ENCODE measurements at regions not wholly inside any gene's neighbourhood (a gene's known extent, or its start where the extent isn't known, plus 50 kb on each side); places are given as distances from the start of the nearest gene placed in this dataset.

DNA sequence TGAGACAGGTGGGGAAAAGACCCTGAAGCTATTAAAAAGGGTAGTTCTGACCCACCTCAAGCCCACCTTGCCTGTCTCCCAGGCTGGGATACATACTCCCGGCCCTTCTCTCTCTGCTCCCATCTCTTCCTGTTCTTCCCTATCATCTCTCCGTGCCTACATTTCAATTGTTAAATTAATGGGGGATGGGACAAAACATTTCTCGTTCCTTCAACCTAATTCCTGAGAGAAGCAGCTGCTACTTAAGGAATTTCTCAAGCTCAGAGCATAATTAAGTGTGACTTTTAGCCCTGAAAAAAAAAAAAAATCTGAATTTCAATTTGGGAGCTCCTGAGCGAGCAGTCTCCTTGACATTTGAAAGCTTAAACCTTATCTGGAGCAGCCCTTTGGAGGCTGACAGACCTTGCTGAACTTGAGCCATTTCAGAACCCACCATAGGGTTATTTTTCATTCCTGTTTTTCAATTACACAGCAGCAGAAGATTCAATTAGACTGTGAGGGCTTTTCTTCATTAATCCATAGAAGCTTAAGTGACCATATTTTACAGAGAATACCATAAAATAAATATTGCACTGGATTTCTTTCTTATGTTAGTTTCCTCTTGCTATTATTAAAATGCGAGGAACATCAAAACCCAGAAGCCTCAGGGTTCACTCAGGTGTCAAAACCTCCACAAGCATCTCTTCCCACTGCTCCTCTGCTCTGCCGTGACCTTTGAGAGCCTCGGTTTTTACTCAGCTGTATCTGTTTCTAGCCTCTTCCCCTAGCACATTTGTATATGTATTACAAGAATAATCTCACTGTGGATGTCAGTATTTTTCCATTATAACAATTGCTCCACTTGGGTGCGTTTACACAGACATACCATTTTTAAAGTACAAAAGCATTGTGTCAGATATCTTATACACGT, 125.7 kb downstream of the B3GNT2 start (continued):
- TF ChIP-seq, protein P1, sequence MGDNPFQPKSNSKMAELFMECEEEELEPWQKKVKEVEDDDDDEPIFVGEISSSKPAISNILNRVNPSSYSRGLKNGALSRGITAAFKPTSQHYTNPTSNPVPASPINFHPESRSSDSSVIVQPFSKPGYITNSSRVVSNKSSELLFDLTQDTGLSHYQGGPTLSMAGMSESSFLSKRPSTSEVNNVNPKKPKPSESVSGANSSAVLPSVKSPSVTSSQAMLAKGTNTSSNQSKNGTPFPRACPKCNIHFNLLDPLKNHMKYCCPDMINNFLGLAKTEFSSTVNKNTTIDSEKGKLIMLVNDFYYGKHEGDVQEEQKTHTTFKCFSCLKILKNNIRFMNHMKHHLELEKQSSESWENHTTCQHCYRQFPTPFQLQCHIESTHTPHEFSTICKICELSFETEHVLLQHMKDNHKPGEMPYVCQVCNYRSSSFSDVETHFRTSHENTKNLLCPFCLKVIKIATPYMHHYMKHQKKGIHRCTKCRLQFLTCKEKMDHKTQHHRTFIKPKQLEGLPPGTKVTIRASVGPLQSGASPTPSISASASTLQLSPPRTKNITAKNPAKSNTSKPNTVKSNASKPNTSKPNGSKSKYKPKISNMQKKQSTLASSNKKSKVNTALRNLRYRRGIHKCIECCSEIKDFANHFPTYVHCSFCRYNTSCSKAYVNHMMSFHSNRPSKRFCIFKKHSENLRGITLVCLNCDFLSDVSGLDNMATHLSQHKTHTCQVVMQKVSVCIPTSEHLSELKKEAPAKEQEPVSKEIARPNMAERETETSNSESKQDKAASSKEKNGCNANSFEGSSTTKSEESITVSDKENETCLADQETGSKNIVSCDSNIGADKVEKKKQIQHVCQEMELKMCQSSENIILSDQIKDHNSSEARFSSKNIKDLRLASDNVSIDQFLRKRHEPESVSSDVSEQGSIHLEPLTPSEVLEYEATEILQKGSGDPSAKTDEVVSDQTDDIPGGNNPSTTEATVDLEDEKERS (tag by site-specific recombination; IDR thresholded peaks at IDR 0.05): no peak

DNA sequence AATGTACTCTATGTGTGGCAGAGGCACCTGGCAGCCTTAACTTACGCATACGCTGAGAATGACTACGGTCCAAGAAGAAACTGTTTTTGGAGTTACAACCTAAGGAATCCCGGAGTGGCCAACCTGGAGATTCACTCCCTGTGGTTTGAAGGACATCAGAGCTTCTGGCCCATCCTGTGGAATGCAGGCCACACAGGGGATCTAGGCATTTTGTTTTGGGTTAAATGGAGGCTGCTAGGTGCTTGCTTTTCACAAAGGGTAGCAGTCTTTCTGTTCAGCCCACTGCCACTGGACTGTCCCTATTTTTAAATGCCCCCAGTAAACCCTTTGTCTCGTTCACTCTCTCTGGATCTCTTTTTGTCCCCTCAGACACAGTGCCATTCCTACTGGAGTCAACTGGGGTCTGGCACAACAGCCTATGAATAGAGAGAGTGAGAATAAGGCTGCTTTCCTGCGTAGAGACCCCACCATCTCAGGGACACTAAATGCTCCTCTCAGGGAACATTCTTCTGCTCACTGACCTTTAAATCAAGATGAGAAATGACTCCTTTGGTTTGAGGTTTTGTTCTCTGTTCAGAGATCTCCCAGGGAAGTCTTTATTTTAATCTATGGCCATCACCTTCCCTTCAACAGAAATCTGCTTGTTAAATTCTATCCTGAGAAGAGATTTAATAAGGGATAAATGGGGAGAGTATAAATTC, 124.9 kb downstream of the B3GNT2 start:
- Histone ChIP-seq H3K9me3 (ENCODE audit: control insufficient read depth, insufficient read depth, low read depth, low read length) (no peaks in the 10 kb centered on the region), H3K27ac (ENCODE audit: extremely low read depth, low read depth, low read length) (no peak overlapping the region), H3K36me3 (ENCODE audit: control insufficient read depth in 2 of 2, insufficient read depth in 1 of 2, low read length in 2 of 2) (no peaks in the 10 kb centered on the region), H3K4me1 (ENCODE audit: control insufficient read depth, insufficient read depth, low read length) (no peaks in the 10 kb centered on the region), H3K4me3 (ENCODE audit: low read depth, low read length) (no peak overlapping the region)
- ChIA-PET POLR2A (no interaction called here), CTCF (interaction anchor here (0.6 kb wide), 1 partner anchor 325 kb away, joined by 3 read pairs; no protein-coding TSS in a partner anchor)
- TF ChIP-seq ZNF596 (tag by site-specific recombination; IDR thresholded peaks at IDR 0.05) (no peak), ZNF777 (tag by site-specific recombination; IDR thresholded peaks at IDR 0.05; ENCODE audit: borderline replicate concordance) (no peak), SCRT1 (tag by site-specific recombination; IDR thresholded peaks at IDR 0.05; ENCODE audit: borderline replicate concordance) (no peak), ZNF561 (tag by site-specific recombination; IDR thresholded peaks at IDR 0.05; ENCODE audit: borderline replicate concordance) (no peak), ZNF19 (tag by site-specific recombination; IDR thresholded peaks at IDR 0.05; ENCODE audit: low read depth) (no peak), ZNF837 (tag by site-specific recombination; IDR thresholded peaks at IDR 0.05) (no peak), ZIC2 (tag by site-specific recombination; IDR thresholded peaks at IDR 0.05) (no peak), ZEB2 (tag by site-specific recombination; IDR thresholded peaks at IDR 0.05) (no peak)
- TF ChIP-seq, protein P2, sequence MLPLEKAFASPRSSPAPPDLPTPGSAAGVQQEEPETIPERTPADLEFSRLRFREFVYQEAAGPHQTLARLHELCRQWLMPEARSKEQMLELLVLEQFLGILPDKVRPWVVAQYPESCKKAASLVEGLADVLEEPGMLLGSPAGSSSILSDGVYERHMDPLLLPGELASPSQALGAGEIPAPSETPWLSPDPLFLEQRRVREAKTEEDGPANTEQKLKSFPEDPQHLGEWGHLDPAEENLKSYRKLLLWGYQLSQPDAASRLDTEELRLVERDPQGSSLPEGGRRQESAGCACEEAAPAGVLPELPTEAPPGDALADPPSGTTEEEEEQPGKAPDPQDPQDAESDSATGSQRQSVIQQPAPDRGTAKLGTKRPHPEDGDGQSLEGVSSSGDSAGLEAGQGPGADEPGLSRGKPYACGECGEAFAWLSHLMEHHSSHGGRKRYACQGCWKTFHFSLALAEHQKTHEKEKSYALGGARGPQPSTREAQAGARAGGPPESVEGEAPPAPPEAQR (tag by site-specific recombination; IDR thresholded peaks at IDR 0.05): no peak
- TF ChIP-seq, protein P3, sequence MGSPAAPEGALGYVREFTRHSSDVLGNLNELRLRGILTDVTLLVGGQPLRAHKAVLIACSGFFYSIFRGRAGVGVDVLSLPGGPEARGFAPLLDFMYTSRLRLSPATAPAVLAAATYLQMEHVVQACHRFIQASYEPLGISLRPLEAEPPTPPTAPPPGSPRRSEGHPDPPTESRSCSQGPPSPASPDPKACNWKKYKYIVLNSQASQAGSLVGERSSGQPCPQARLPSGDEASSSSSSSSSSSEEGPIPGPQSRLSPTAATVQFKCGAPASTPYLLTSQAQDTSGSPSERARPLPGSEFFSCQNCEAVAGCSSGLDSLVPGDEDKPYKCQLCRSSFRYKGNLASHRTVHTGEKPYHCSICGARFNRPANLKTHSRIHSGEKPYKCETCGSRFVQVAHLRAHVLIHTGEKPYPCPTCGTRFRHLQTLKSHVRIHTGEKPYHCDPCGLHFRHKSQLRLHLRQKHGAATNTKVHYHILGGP (tag by site-specific recombination; IDR thresholded peaks at IDR 0.05): no peak
- TF ChIP-seq, protein P4, sequence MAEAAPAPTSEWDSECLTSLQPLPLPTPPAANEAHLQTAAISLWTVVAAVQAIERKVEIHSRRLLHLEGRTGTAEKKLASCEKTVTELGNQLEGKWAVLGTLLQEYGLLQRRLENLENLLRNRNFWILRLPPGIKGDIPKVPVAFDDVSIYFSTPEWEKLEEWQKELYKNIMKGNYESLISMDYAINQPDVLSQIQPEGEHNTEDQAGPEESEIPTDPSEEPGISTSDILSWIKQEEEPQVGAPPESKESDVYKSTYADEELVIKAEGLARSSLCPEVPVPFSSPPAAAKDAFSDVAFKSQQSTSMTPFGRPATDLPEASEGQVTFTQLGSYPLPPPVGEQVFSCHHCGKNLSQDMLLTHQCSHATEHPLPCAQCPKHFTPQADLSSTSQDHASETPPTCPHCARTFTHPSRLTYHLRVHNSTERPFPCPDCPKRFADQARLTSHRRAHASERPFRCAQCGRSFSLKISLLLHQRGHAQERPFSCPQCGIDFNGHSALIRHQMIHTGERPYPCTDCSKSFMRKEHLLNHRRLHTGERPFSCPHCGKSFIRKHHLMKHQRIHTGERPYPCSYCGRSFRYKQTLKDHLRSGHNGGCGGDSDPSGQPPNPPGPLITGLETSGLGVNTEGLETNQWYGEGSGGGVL (tag by site-specific recombination; IDR thresholded peaks at IDR 0.05): no peak
- TF ChIP-seq, protein P5, sequence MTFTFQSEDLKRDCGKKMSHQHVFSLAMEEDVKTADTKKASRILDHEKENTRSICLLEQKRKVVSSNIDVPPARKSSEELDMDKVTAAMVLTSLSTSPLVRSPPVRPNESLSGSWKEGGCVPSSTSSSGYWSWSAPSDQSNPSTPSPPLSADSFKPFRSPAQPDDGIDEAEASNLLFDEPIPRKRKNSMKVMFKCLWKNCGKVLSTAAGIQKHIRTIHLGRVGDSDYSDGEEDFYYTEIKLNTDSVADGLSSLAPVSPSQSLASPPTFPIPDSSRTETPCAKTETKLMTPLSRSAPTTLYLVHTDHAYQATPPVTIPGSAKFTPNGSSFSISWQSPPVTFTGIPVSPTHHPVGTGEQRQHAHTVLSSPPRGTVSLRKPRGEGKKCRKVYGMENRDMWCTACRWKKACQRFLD (tag by site-specific recombination; IDR thresholded peaks at IDR 0.05): no peak
- TF ChIP-seq, protein P6, sequence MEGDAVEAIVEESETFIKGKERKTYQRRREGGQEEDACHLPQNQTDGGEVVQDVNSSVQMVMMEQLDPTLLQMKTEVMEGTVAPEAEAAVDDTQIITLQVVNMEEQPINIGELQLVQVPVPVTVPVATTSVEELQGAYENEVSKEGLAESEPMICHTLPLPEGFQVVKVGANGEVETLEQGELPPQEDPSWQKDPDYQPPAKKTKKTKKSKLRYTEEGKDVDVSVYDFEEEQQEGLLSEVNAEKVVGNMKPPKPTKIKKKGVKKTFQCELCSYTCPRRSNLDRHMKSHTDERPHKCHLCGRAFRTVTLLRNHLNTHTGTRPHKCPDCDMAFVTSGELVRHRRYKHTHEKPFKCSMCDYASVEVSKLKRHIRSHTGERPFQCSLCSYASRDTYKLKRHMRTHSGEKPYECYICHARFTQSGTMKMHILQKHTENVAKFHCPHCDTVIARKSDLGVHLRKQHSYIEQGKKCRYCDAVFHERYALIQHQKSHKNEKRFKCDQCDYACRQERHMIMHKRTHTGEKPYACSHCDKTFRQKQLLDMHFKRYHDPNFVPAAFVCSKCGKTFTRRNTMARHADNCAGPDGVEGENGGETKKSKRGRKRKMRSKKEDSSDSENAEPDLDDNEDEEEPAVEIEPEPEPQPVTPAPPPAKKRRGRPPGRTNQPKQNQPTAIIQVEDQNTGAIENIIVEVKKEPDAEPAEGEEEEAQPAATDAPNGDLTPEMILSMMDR (tag by site-specific recombination; IDR thresholded peaks at IDR 0.05): no peak
- TF ChIP-seq, protein P7, sequence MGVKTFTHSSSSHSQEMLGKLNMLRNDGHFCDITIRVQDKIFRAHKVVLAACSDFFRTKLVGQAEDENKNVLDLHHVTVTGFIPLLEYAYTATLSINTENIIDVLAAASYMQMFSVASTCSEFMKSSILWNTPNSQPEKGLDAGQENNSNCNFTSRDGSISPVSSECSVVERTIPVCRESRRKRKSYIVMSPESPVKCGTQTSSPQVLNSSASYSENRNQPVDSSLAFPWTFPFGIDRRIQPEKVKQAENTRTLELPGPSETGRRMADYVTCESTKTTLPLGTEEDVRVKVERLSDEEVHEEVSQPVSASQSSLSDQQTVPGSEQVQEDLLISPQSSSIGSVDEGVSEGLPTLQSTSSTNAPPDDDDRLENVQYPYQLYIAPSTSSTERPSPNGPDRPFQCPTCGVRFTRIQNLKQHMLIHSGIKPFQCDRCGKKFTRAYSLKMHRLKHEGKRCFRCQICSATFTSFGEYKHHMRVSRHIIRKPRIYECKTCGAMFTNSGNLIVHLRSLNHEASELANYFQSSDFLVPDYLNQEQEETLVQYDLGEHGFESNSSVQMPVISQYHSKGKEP (tag by site-specific recombination; IDR thresholded peaks at IDR 0.05): no peak

All from HEK293 (cell line).